CD4-positive, alpha-beta T cell treated with Interleukin-1 beta for 1 hour (primary cell): ENCODE measurements at regions not wholly inside any gene's neighbourhood (a gene's known extent, or its start where the extent isn't known, plus 50 kb on each side); places are given as distances from the start of the nearest gene placed in this dataset.

Source experiments
- DNase-seq, 2 donors: peaks; one replicate each; pipeline ENCODE4 v3.0.0-alpha.2; 2020 to 2022

- no peak for DNase-seq
Observed at GRCh38 chr20:11712639-11713160, 205.0 kb upstream of the BTBD3 start.

GRCh38 chr20:11714886-11715285 is 202.8 kb upstream of the BTBD3 start:
- DNase-seq = no peak

GRCh38 chr20:11716239-11716944 is 201.3 kb upstream of the BTBD3 start:
- DNase-seq = no peak

- no peak for DNase-seq
Observed at GRCh38 chr20:11716945-11717248, 200.8 kb upstream of the BTBD3 start.

DNA sequence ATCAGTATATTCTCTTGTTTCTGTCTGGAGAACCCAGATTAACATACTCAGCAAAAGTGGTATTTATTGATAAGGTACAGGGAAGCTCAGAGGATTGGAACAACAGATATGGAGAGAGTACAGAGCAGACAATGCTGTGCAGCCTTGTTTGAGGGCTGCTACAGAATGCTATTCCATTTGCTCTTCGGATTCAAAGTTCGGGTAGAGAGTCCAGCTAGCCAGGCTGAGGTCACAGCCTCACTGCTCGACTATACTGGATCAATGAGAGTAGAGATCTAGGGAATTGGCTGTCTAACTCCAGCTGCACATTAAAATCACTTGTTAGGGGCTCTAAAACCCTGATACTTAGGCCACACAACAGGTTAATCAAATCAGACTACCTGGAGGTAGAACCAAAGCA is 200.1 kb upstream of the BTBD3 start:
- DNase-seq = no peak

DNA sequence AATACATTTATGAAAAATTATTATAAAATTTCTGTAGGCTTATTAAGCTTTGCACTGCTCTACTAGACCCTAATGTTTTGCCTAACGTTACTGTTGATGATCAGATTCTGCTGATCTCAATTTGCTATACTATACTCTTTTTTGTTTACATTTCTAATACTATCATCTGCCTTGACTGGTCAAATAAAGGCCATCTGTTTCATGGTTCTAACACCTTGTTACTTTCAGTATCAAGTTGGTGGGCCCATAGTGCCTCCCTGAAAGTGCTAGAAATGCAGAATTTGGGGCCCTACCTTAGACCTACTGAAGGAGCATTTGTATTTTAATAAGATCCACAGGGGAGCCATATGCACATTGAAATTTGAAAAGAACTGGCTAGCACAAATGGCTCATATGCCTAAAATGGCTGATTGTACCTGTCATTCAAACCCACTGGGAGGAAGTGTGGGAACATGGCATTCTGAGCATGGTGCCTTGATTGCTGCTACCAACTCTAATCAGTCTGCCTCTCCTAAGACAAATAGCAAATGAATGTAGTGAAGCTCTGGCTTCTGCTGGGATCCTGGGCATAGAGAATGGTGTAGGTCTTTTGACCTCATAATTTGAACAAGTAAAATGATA is 199.1 kb upstream of the BTBD3 start:
- DNase-seq = no peak

DNA sequence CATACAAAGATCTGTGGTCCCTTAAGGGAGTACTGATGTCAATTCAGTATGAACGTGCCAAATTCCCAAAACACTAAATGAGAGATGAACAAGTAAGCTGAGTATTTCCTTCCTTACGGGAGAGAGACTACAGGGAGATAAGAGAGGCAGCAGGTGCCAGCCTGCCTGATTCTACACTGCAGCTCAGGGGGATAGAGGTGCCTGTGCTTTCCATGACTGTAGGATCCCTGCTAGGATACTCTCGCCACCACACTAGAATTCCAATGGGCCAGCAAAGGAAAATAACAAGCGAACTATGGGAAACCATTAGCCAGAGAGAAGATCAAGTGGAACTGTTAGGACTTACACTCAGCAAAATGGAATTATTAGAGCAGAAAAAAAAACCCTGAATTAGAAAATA is 198.5 kb upstream of the BTBD3 start:
- DNase-seq = no peak

DNA sequence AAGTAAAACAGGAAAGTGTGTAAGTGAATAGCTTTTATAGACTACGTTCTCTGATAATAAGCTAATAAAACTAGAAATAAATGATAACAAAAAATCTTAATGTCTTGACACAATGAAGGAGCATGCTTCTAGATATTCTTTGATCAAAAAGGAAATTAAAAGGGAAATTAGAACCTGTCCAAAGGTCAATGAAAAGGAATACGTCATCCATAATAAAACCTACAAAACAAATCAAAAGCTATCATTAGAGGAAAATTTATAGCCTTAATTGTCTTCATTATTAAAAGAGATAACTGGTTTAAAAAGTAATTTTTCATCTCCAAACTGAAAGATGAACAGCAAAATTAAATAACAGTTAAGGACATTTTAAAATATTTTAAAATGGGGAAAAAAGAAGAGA is 196.3 kb upstream of the BTBD3 start:
- DNase-seq = no peak

GRCh38 chr20:11724097-11724496 is 193.6 kb upstream of the BTBD3 start:
- DNase-seq = no peak

GRCh38 chr20:11726026-11726425 is 191.7 kb upstream of the BTBD3 start:
- no peak for DNase-seq

GRCh38 chr20:11727708-11728107 is 190.0 kb upstream of the BTBD3 start:
- no peak for DNase-seq

GRCh38 chr20:11728937-11729336 is 188.8 kb upstream of the BTBD3 start:
- no peak for DNase-seq

DNA sequence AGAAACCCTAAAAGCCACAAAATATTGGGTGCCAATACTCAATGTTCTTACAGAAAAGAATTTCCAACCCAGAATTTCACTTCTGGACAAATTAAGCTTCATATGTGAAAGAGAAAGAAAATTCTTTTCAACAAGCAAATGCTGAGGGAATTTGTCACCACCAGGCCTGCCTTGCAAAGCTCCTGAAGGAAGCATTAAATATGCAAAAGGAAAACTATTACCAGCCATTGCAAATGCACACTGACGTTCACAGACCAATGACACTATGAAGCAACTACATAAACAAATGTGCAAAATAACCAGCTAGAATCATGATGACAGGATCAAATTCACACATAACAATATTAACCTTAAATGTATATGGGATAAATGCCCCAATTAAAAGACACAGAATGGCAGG is 187.9 kb upstream of the BTBD3 start:
- DNase-seq = no peak

DNA sequence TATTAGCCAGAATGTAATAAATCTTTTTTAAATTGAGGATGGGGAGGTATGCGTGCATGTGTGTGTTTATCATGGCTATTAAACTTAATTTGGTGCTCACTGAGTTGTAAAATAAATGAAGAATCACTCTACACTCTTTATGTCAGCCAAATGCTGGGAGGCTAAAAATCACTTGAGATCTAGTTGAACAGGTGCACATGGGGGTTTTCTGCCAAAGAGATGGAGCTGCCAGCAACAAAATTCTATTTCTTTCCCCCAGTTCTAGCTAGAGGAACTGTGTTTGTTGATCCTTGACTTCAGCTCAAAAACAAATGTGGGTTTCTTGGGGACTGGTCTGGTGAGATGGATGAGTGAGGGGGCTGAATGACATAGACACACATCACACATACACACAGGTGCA is 183.3 kb upstream of the BTBD3 start:
- no peak for DNase-seq

DNA sequence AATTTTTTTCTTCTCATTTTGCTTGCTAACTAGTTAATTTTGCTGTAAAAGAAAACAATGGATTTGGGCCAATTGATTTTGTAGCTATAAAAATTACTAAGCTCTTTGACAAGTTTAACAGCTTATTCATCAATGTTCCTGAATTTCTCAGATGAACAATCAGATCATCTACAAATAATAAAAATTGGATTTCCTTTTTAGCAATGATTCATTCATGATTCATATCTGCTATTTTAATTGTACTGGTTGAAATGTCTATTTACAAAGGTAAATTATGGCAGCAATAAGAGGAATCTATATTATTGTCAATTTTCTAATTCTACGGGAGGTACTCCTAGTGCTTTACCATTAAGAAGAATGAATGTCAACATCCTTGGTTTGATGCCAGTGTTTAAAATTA is 178.8 kb upstream of the BTBD3 start:
- no peak for DNase-seq

- DNase-seq = no peak
Observed at GRCh38 chr20:11740975-11741374, 176.7 kb upstream of the BTBD3 start.

- DNase-seq = no peak
Observed at GRCh38 chr20:11745145-11745544, 172.5 kb upstream of the BTBD3 start.

- DNase-seq = no peak
Observed at GRCh38 chr20:11748436-11748835, 169.3 kb upstream of the BTBD3 start.

GRCh38 chr20:11752336-11752735 is 165.4 kb upstream of the BTBD3 start:
- DNase-seq = no peak

DNA sequence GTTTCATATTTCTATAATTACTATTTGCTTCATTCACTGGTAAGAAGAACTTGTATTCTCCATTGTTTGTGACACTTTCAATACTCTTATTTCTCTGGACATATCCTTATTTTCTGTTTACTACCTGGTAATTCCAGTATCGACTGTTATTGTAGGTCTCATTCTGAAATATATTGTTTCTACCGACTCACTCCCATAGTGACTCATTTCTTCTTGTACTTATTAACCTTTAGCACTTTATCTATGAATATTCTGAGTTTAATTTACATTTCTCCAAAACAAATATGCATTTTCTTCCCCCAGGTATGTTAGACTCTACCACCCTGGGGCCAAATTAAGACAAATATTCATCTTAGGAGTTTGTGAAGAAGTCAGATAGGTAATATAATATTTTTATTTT is 164.5 kb upstream of the BTBD3 start:
- no peak for DNase-seq

GRCh38 chr20:11754451-11754850 is 163.2 kb upstream of the BTBD3 start:
- no peak for DNase-seq

DNA sequence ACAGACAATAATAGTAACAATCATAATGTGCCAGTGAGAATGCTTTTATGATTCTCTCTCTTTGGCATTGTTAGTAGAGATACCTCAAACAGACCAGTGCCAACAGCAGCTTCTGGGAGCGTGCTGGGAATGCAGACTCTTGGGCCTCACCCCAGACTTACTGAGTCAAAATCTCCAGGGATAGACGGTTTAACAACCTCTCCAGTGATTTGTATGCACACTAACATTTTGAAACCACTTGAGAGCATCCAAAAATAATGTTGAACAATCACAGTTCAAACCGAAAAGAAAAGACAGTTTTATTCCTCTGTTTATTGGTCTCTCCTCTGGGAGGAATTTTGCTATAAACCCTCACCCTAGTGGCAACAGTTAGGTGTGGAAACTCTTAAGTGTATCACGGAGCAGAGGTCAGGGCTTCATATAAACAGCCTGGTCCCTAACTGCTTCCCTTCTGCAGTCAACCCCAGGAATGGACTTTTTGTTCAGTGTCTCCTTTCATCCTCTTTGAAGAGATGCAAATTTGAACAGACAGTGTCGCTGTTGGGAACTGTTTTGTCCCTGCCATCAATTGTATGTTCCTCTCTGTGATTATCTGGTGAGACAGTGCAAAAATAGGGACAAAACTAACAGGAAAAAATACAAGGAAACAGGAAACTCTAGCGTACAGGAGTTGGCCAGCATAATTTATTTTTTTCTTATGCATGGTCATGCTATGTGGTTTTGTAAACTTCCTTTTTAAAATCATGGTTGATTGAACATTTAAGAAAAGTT is 162.4 kb upstream of the BTBD3 start:
- DNase-seq = no peak

GRCh38 chr20:11761497-11761896 is 156.2 kb upstream of the BTBD3 start:
- DNase-seq = no peak

GRCh38 chr20:11766961-11767360 is 150.7 kb upstream of the BTBD3 start:
- no peak for DNase-seq
